ENCODE measurements at regions not wholly inside any gene's neighbourhood (a gene's known extent, or its start where the extent isn't known, plus 50 kb on each side); places are given as distances from the start of the nearest gene placed in this dataset.

GRCh38 chr16:52812678-52813556, 239.8 kb downstream of the CHD9NB start:
- no peak for TF ChIP-seq NFIC (IDR thresholded peaks at IDR 0.05)
- TF ChIP-seq EP300 (IDR thresholded peaks at IDR 0.05; ENCODE audit: borderline replicate concordance) = peak; percentile 33; the same call in 1 of the 2 replicates
- no peak for TF ChIP-seq YY1 (IDR thresholded peaks at IDR 0.05; ENCODE audit: low read depth)
- no peak for TF ChIP-seq EGR1 (IDR thresholded peaks at IDR 0.05)

All from Ishikawa (cell line).